SK-N-SH (cell line): ENCODE measurements at regions not wholly inside any gene's neighbourhood (a gene's known extent, or its start where the extent isn't known, plus 50 kb on each side); places are given as distances from the start of the nearest gene placed in this dataset.

ENCODE experiments used
- CTCF ChIA-PET: fragments of 300-600, 350-600 bp; formaldehyde crosslinking; extraction: SDS; loops from one replicate; lab custom pipeline; 2021; lab: Yijun Ruan, JAX
- POLR2A ChIA-PET: fragments of 350-600 bp; sonication (Branson Sonifier 250); formaldehyde crosslinking; extraction: SDS; loops from one replicate; lab custom pipeline; 2020; ENCODE audit warnings: antibody characterized with exemption, inconsistent platforms; lab: Yijun Ruan, JAX
- DNase-seq: peaks from one replicate; pipeline ENCODE4 v3.0.0; 2012
- H2AFZ ChIP-seq: fragments of 200-600 bp; sonication (generic); 2 replicates; pipeline ENCODE4 v1.8.1; 2016; ENCODE audit warnings: antibody characterized with exemption, mild to moderate bottlenecking, low read depth
- H3F3A ChIP-seq: fragments of 200-600 bp; sonication (generic); replicated peaks from 2 replicates; pipeline ENCODE3; 2016; ENCODE audit warnings: antibody characterized with exemption, mild to moderate bottlenecking; ENCODE audit not compliant: insufficient read depth
- H3K27ac ChIP-seq, 2 experiments: fragments of 200-500 bp in 1 of 2; fragments of 200-600 bp in 1 of 2; sonication (Bioruptor generic) in 1 of 2; sonication (generic), shearing (Covaris generic) in 1 of 2; 2 replicates each; pipeline versions ENCODE4 v1.5.1 to v1.6.1; 2014 to 2016; ENCODE audit warnings: low read depth in 2 of 2, inconsistent platforms in 1 of 2, low read length in 1 of 2, mild to moderate bottlenecking in 1 of 2, mixed read lengths in 1 of 2
- H3K27me3 ChIP-seq: fragments of 200-600 bp; sonication (generic), shearing (Covaris generic); 2 replicates; pipeline ENCODE4 v1.6.1; 2016; ENCODE audit warnings: mixed run types; ENCODE audit not compliant: insufficient read depth
- H3K36me3 ChIP-seq, 2 experiments: fragments of 200-500 bp in 1 of 2; fragments of 200-600 bp in 1 of 2; sonication (Bioruptor generic) in 1 of 2; sonication (generic) in 1 of 2; replicated peaks in 1 of 2; 2 replicates each; pipeline versions ENCODE3 to v1.5.1; 2014 to 2016; ENCODE audit warnings: low read length in 1 of 2, mild to moderate bottlenecking in 1 of 2; ENCODE audit not compliant: insufficient read depth in 2 of 2, control insufficient read depth in 1 of 2
- H3K4me1 ChIP-seq, 2 experiments: fragments of 200-500 bp in 1 of 2; fragments of 200-600 bp in 1 of 2; sonication (Bioruptor generic) in 1 of 2; sonication (generic), shearing (Covaris generic) in 1 of 2; 2 replicates each; pipeline versions ENCODE4 v1.5.1 to v1.6.1; 2014 to 2016; ENCODE audit warnings: low read depth in 1 of 2, low read length in 1 of 2, mixed run types in 1 of 2; ENCODE audit not compliant: insufficient read depth in 2 of 2, control insufficient read depth in 1 of 2
- H3K4me2 ChIP-seq: fragments of 200-600 bp; sonication (generic), shearing (Covaris generic); 2 replicates; pipeline ENCODE4 v1.6.1; 2017; ENCODE audit warnings: mixed run types
- H3K4me3 ChIP-seq, 2 experiments: fragments of 200-500 bp in 1 of 2; fragments of 200-600 bp in 1 of 2; sonication (Bioruptor generic) in 1 of 2; sonication (generic), shearing (Covaris generic) in 1 of 2; 2 replicates each; pipeline versions ENCODE4 v1.5.1 to v1.8.1; 2014 to 2016; ENCODE audit warnings: low read depth in 2 of 2, inconsistent platforms in 1 of 2, low read length in 1 of 2, mild to moderate bottlenecking in 1 of 2, mixed read lengths in 1 of 2, moderate library complexity in 1 of 2
- H3K79me2 ChIP-seq: fragments of 200-600 bp; sonication (generic); 2 replicates; pipeline ENCODE4 v1.8.1; 2017; ENCODE audit warnings: mild to moderate bottlenecking; ENCODE audit not compliant: insufficient read depth
- H3K9ac ChIP-seq: fragments of 200-600 bp; sonication (generic); 2 replicates; pipeline ENCODE4 v1.6.1; 2017; ENCODE audit warnings: mixed run types
- H3K9me2 ChIP-seq: fragments of 200-600 bp; sonication (generic); 2 replicates; pipeline ENCODE4 v1.6.1; 2017; ENCODE audit warnings: mixed run types
- H3K9me3 ChIP-seq: fragments of 200-600 bp; sonication (generic); 2 replicates; pipeline ENCODE4 v1.6.1; 2017; ENCODE audit warnings: mixed run types, mild to moderate bottlenecking, moderate library complexity
- H4K20me1 ChIP-seq: fragments of 200-600 bp; sonication (generic); 2 replicates; pipeline ENCODE4 v1.6.1; 2017; ENCODE audit warnings: mild to moderate bottlenecking, mixed run types; ENCODE audit not compliant: insufficient read depth
- ELF1 ChIP-seq: IDR thresholded peaks from 2 replicates; pipeline ENCODE4 v1.4.0; 2012
- FOXM1 ChIP-seq: IDR thresholded peaks from 2 replicates; pipeline ENCODE4 v1.4.0; 2012; ENCODE audit warnings: low read depth, mild to moderate bottlenecking
- GABPA ChIP-seq: IDR thresholded peaks from 2 replicates; pipeline ENCODE4 v1.4.0; 2012; ENCODE audit warnings: low read depth, mild to moderate bottlenecking
- MXI1 ChIP-seq: IDR thresholded peaks from 2 replicates; pipeline ENCODE4 v1.6.1; 2012; ENCODE audit warnings: mild to moderate bottlenecking, low read depth, low read length, improper control_type of control experiment
- SIN3A ChIP-seq: IDR thresholded peaks from 2 replicates; pipeline ENCODE4 v1.6.1; 2012; ENCODE audit warnings: low read depth, mild to moderate bottlenecking, low read length, moderate library complexity, borderline replicate concordance
- YY1 ChIP-seq: IDR thresholded peaks from 2 replicates; pipeline ENCODE4 v1.4.0; 2012; ENCODE audit warnings: low read depth, mild to moderate bottlenecking
- WGBS: methylation state at CpG from one replicate; pipeline ENCODE4 v1.1.6; 2017; ENCODE audit warnings: low lambda C conversion rate; 5-methylcytosine and 5-hydroxymethylcytosine counted together
- TF ChIP-seq, protein P1 (sequence below): fragments of 150-350 bp; IDR thresholded peaks from 2 replicates; pipeline ENCODE4 v1.6.1; 2016; ENCODE audit warnings: mild to moderate bottlenecking, low read depth, low read length
- TF ChIP-seq, protein P2 (sequence below): IDR thresholded peaks from 2 replicates; pipeline ENCODE4 v1.6.1; 2012; ENCODE audit warnings: mild to moderate bottlenecking, low read depth, low read length, moderate library complexity

- ChIA-PET CTCF (interaction anchor here (0.8 to 1.4 kb wide), 2 partner anchors 190 to 204 kb away, joined by 3 to 5 read pairs; no protein-coding TSS in a partner anchor), POLR2A (no interaction called here)
- Histone ChIP-seq H2AFZ (no peak overlapping the region), H3K27me3 (no peaks in the 10 kb centered on the region), H3K9me2 (no peaks in the 10 kb centered on the region), H3K27ac (no peak overlapping the region), H3K9ac (no peak overlapping the region), H3K36me3 (no peaks in the 10 kb centered on the region), H3K4me2 (no peak overlapping the region), H3K9me3 (peaks cover 4% of the 10 kb centered on the region; the same call in 1 of the 2 replicates), H3F3A (no peaks in the 10 kb centered on the region), H3K4me1 (peaks cover 0 to 2% of the 10 kb centered on the region in 2 experiments; a peak in 1 of 4 replicates), H3K79me2 (no peaks in the 10 kb centered on the region), H3K4me3 (no peak overlapping the region), H4K20me1 (no peaks in the 10 kb centered on the region)
- 61% methylated on average over 2 of the region's 2 CpGs for WGBS
- DNase-seq, result no peak
- no peak for TF ChIP-seq MXI1
- no peak for TF ChIP-seq YY1
- TF ChIP-seq SIN3A, result no peak
These were observed 105.5 kb upstream of the CHST15 start for GRCh38 chr10:124198871-124199270.

GRCh38 chr10:124198125-124198501, 104.7 kb upstream of the CHST15 start:
- ChIA-PET CTCF (interaction anchor here (1.4 kb wide), 1 partner anchor 191 kb away, joined by 3 read pairs; no protein-coding TSS in a partner anchor), POLR2A (no interaction called here)
- Histone ChIP-seq H3K4me1 (peaks cover 0 to 2% of the 10 kb centered on the region in 2 experiments; a peak in 1 of 4 replicates), H3K9me3 (peaks cover 4% of the 10 kb centered on the region; the same call in 1 of the 2 replicates), H3F3A (no peaks in the 10 kb centered on the region), H3K27ac (no peak overlapping the region), H3K9ac (no peak overlapping the region), H3K9me2 (no peaks in the 10 kb centered on the region), H4K20me1 (no peaks in the 10 kb centered on the region), H3K36me3 (no peaks in the 10 kb centered on the region), H3K79me2 (no peaks in the 10 kb centered on the region), H2AFZ (no peak overlapping the region), H3K4me3 (no peak overlapping the region), H3K4me2 (no peak overlapping the region), H3K27me3 (no peaks in the 10 kb centered on the region)
- WGBS, result 58% methylated on average over 5 of the region's 5 CpGs
- TF ChIP-seq GABPA (no peak), FOXM1 (no peak), ELF1 (no peak)
- TF ChIP-seq, protein P1, sequence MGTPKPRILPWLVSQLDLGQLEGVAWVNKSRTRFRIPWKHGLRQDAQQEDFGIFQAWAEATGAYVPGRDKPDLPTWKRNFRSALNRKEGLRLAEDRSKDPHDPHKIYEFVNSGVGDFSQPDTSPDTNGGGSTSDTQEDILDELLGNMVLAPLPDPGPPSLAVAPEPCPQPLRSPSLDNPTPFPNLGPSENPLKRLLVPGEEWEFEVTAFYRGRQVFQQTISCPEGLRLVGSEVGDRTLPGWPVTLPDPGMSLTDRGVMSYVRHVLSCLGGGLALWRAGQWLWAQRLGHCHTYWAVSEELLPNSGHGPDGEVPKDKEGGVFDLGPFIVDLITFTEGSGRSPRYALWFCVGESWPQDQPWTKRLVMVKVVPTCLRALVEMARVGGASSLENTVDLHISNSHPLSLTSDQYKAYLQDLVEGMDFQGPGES, result no peak
- TF ChIP-seq, protein P2, sequence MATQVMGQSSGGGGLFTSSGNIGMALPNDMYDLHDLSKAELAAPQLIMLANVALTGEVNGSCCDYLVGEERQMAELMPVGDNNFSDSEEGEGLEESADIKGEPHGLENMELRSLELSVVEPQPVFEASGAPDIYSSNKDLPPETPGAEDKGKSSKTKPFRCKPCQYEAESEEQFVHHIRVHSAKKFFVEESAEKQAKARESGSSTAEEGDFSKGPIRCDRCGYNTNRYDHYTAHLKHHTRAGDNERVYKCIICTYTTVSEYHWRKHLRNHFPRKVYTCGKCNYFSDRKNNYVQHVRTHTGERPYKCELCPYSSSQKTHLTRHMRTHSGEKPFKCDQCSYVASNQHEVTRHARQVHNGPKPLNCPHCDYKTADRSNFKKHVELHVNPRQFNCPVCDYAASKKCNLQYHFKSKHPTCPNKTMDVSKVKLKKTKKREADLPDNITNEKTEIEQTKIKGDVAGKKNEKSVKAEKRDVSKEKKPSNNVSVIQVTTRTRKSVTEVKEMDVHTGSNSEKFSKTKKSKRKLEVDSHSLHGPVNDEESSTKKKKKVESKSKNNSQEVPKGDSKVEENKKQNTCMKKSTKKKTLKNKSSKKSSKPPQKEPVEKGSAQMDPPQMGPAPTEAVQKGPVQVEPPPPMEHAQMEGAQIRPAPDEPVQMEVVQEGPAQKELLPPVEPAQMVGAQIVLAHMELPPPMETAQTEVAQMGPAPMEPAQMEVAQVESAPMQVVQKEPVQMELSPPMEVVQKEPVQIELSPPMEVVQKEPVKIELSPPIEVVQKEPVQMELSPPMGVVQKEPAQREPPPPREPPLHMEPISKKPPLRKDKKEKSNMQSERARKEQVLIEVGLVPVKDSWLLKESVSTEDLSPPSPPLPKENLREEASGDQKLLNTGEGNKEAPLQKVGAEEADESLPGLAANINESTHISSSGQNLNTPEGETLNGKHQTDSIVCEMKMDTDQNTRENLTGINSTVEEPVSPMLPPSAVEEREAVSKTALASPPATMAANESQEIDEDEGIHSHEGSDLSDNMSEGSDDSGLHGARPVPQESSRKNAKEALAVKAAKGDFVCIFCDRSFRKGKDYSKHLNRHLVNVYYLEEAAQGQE, result no peak
- no peak for DNase-seq
